IMR-90 (cell line): ENCODE measurements at regions not wholly inside any gene's neighbourhood (a gene's known extent, or its start where the extent isn't known, plus 50 kb on each side); places are given as distances from the start of the nearest gene placed in this dataset.

Experiments used
- ATAC-seq: fragments of 200-7000 bp; cut with Tn5 transposase; 2 replicates; pipeline ENCODE4 v1.9.1; 2020; ENCODE audit warnings: low read depth, mild to moderate bottlenecking, moderate library complexity
- BruUV-seq: library from RNA; stranded (reverse); fragments of 400-500 nt; replicated peaks from 2 replicates; lab custom pipeline; 2021; lab: Mats Ljungman, UMichigan
- CTCF ChIA-PET: fragments of 300-600 bp; formaldehyde crosslinking; extraction: SDS; loops from one replicate; lab custom pipeline; 2021; ENCODE audit warnings: antibody characterized with exemption; lab: Yijun Ruan, JAX
- POLR2A ChIA-PET: fragments of 300-600 bp; sonication (Branson Sonifier 250); formaldehyde crosslinking; loops from one replicate; lab custom pipeline; 2022; ENCODE audit warnings: antibody characterized with exemption; ENCODE audit not compliant: unreplicated experiment; lab: Charles Lee
- DNase-seq: peaks from one replicate; pipeline ENCODE4 v3.0.0; 2013
- H2AFZ ChIP-seq: replicated peaks from 2 replicates; pipeline ENCODE3; 2013; ENCODE audit warnings: low read length, mild to moderate bottlenecking; ENCODE audit not compliant: poor library complexity
- H2AK5ac ChIP-seq: 2 replicates; pipeline ENCODE4 v1.6.1; 2013; ENCODE audit warnings: low read depth, low read length, inconsistent platforms
- H2AK9ac ChIP-seq: replicated peaks from 2 replicates; pipeline ENCODE3; 2013; ENCODE audit warnings: mild to moderate bottlenecking, low read depth, low read length, moderate library complexity; ENCODE audit not compliant: poor library complexity
- H2BK120ac ChIP-seq: 2 replicates; pipeline ENCODE4 v1.6.1; 2013; ENCODE audit warnings: low read depth, low read length, inconsistent platforms
- H2BK15ac ChIP-seq: 3 replicates; pipeline ENCODE4 v1.6.1; 2013; ENCODE audit warnings: low read depth, low read length, inconsistent platforms
- H2BK20ac ChIP-seq: 2 replicates; pipeline ENCODE4 v1.6.1; 2013; ENCODE audit warnings: low read depth, mild to moderate bottlenecking, inconsistent platforms, low read length, moderate library complexity
- H2BK5ac ChIP-seq: 2 replicates; pipeline ENCODE4 v1.6.1; 2013; ENCODE audit warnings: mild to moderate bottlenecking, low read depth, low read length, inconsistent platforms; ENCODE audit not compliant: poor library complexity, severe bottlenecking
- H3K14ac ChIP-seq: replicated peaks from 2 replicates; pipeline ENCODE4 v1.6.1; 2013; ENCODE audit warnings: low read depth, low read length, inconsistent platforms
- H3K18ac ChIP-seq: 2 replicates; pipeline ENCODE4 v1.6.1; 2013; ENCODE audit warnings: low read depth, low read length, control low read depth
- H3K23ac ChIP-seq: 2 replicates; pipeline ENCODE4 v1.6.1; 2013; ENCODE audit warnings: low read depth, low read length, inconsistent platforms
- H3K27ac ChIP-seq: 2 replicates; pipeline ENCODE4 v1.5.1; 2013; ENCODE audit warnings: mild to moderate bottlenecking, control low read depth, low read length; ENCODE audit not compliant: insufficient read depth
- H3K27me3 ChIP-seq: 2 replicates; pipeline ENCODE4 v1.6.1; 2013; ENCODE audit warnings: low read length; ENCODE audit not compliant: control insufficient read depth, insufficient read depth
- H3K36me3 ChIP-seq: 2 replicates; pipeline ENCODE4 v1.6.1; 2013; ENCODE audit warnings: low read length, mixed read lengths; ENCODE audit not compliant: control insufficient read depth, insufficient read depth
- H3K4ac ChIP-seq: 2 replicates; pipeline ENCODE4 v1.6.1; 2013; ENCODE audit warnings: low read depth, low read length, inconsistent platforms
- H3K4me1 ChIP-seq: 2 replicates; pipeline ENCODE4 v1.6.1; 2013; ENCODE audit warnings: low read length, mixed read lengths; ENCODE audit not compliant: control insufficient read depth, insufficient read depth
- H3K4me2 ChIP-seq: 2 replicates; pipeline ENCODE4 v1.6.1; 2013; ENCODE audit warnings: low read depth, mild to moderate bottlenecking, control low read depth, low read length, moderate library complexity
- H3K4me3 ChIP-seq: 2 replicates; pipeline ENCODE4 v1.5.1; 2013; ENCODE audit warnings: low read depth, mild to moderate bottlenecking, control low read depth, low read length, moderate library complexity; ENCODE audit not compliant: insufficient read depth
- H3K56ac ChIP-seq: 2 replicates; pipeline ENCODE4 v1.6.1; 2013; ENCODE audit warnings: low read length, inconsistent platforms; ENCODE audit not compliant: insufficient read depth; ENCODE audit errors: extremely low read depth
- H3K79me1 ChIP-seq, 2 experiments: 2 replicates each; pipeline ENCODE4 v1.6.1; 2013; ENCODE audit warnings: low read length in 2 of 2, inconsistent platforms in 1 of 2, low read depth in 1 of 2
- H3K9ac ChIP-seq: 2 replicates; pipeline ENCODE4 v1.6.1; 2013; ENCODE audit warnings: low read depth, low read length, control low read depth
- H3K9me1 ChIP-seq: 2 replicates; pipeline ENCODE4 v1.6.1; 2013; ENCODE audit warnings: low read length, inconsistent platforms; ENCODE audit not compliant: insufficient read depth
- H3K9me3 ChIP-seq: 2 replicates; pipeline ENCODE4 v1.6.1; 2013; ENCODE audit warnings: low read length; ENCODE audit not compliant: control insufficient read depth, insufficient read depth
- H4K20me1 ChIP-seq: 2 replicates; pipeline ENCODE4 v1.6.1; 2013; ENCODE audit warnings: low read length, inconsistent platforms; ENCODE audit not compliant: insufficient read depth
- H4K5ac ChIP-seq: 2 replicates; pipeline ENCODE4 v1.6.1; 2013; ENCODE audit warnings: mild to moderate bottlenecking, low read depth, low read length, control low read depth
- H4K8ac ChIP-seq, 2 experiments: 2 replicates each; pipeline ENCODE4 v1.6.1; 2013; ENCODE audit warnings: low read depth in 2 of 2, low read length in 2 of 2, control low read depth in 1 of 2, inconsistent platforms in 1 of 2
- H4K91ac ChIP-seq: 2 replicates; pipeline ENCODE4 v1.6.1; 2013; ENCODE audit warnings: low read depth, low read length, inconsistent platforms; ENCODE audit not compliant: insufficient read depth
- BHLHE40 ChIP-seq: fragments of 150-350 bp; IDR thresholded peaks from 2 replicates; pipeline ENCODE4 v1.6.1; 2016; ENCODE audit warnings: mild to moderate bottlenecking, low read depth, low read length
- CEBPB ChIP-seq: IDR thresholded peaks from 2 replicates; pipeline ENCODE4 v1.6.1; 2012; ENCODE audit warnings: low read depth, low read length, improper control_type of control experiment
- FOS ChIP-seq: fragments of 150-350 bp; IDR thresholded peaks from 2 replicates; pipeline ENCODE4 v1.6.1; 2016; ENCODE audit warnings: low read depth, low read length
- RAD21 ChIP-seq: IDR thresholded peaks from 2 replicates; pipeline ENCODE4 v1.6.1; 2012; ENCODE audit warnings: low read length, improper control_type of control experiment
- WGBS, 2 experiments: methylation state at CpG; one replicate each; pipeline versions ENCODE4 v1.1.5 to v1.1.7; 2013; ENCODE audit warnings: missing lambda C conversion rate in 2 of 2; ENCODE audit not compliant: insufficient read length in 1 of 2; ENCODE audit errors: extremely low coverage in 2 of 2; 5-methylcytosine and 5-hydroxymethylcytosine counted together
- dilution Hi-C: fragments of 300-500 bp; cut with HindIII; formaldehyde crosslinking; loops from one replicate; pipeline ENCODE4 v1.14.3; 2018; ENCODE audit warnings: low sequenced_read_pairs; ENCODE audit not compliant: unreplicated experiment
- in situ Hi-C: fragments of 300-500 bp; cut with MboI; formaldehyde crosslinking; loops from 3 replicates; pipeline ENCODE4 v1.14.3; 2019; ENCODE audit warnings: low sequenced_read_pairs, inconsistent platforms, mixed read lengths
- intact Hi-C: fragments of 100-400 bp; cut with micrococcal nuclease; formaldehyde crosslinking; loops from 2 replicates; pipeline ENCODE4 v1.10.0; 2022

DNA sequence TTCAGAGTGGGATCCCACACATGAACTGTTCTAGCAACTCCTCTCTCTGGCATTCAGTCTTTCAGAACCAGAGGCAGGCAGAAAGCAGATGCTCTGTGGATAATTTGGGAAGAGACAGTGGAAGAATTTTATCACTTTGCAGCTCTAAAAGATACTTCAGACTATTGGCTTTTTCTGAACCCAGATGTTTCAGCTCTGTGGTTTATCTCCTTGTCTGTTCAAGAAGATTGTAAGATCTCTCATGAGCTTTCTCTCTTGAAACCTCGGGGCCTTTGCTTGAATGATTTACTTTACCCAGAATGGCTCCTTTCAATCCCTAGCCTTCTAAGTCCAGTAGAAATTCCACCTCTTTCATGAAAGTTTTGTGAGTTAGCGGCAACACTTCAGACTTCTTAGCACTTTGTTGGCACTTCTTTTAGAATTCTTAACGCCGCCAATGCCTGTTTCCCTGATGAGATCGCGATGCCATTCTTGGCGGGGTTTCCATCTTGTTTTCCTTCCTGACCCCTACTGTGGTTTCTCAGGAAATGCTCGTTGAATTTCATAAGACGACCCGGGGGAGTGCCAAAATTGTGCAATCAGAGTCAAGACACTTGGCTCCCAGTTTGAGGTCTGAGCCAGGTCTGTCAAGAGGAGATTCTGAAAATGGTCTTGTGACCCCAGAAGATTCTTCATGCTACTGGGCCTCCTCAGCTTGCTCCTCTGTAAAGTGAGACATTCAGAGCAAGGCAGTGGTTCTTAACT is 107.0 kb upstream of the PRICKLE1 start:
- Histone ChIP-seq H3K18ac (peak overlapping the region; percentile 26; the same call in 1 of the 2 replicates), H3K9me3 (no peaks in the 10 kb centered on the region; the same call in 1 of the 2 replicates), H3K9ac (no peak overlapping the region), H3K4me1 (no peaks in the 10 kb centered on the region), H2AK5ac (no peak overlapping the region), H3K4me2 (peak overlapping the region; percentile 12; the same call in 1 of the 2 replicates), H4K91ac (no peak overlapping the region), H3K14ac (peak overlapping the region; percentile 78), H3K27me3 (no peaks in the 10 kb centered on the region; the same call in 1 of the 2 replicates), H2BK5ac (no peak overlapping the region), H3K4ac (no peak overlapping the region), H2BK15ac (no peak overlapping the region; the same call in 2 of the 3 replicates), H2AFZ (peak overlapping the region; percentile 70), H3K27ac (no peak overlapping the region), H3K23ac (no peak overlapping the region), H2BK120ac (no peak overlapping the region), H2BK20ac (peak overlapping the region; percentile 3; the same call in 1 of the 2 replicates), H3K9me1 (no peaks in the 10 kb centered on the region), H3K36me3 (no peaks in the 10 kb centered on the region), H2AK9ac (peak overlapping the region; percentile 33), H3K79me1 (no peaks in the 10 kb centered on the region), H3K56ac (no peak overlapping the region), H4K8ac (no peak overlapping the region; a peak in 1 of 4 replicates), H3K4me3 (no peak overlapping the region), H4K5ac (peak overlapping the region; percentile 34; the same call in 1 of the 2 replicates), H4K20me1 (no peaks in the 10 kb centered on the region)
- intact Hi-C loops, result no loop called here
- dilution Hi-C loops, result no loop called here
- in situ Hi-C loops, result no loop called here
- POLR2A ChIA-PET, result no interaction called here
- CTCF ChIA-PET, result no interaction called here
- no peak for TF ChIP-seq RAD21
- no peak for TF ChIP-seq FOS
- TF ChIP-seq BHLHE40, result no peak
- peak; percentile 86 for TF ChIP-seq CEBPB
- 21% methylated on average over 6 of the region's 10 CpGs; no CpG with 5 or more reads in 1 of the 2 experiments for WGBS, 2 experiments
- peak; percentile 64 for DNase-seq
- ATAC-seq, result 0 out of 2 replicates have a peak, but pooled peaks have one; percentile 21
- no TSS peak for BruUV-seq
